Activated CD4-positive, CD25-positive, alpha-beta regulatory T cell treated with anti-CD3 and anti-CD28 coated beads, Interleukin-2, amount 50 U/mL, for 72 hours (primary cell): ENCODE measurements at regions not wholly inside any gene's neighbourhood (a gene's known extent, or its start where the extent isn't known, plus 50 kb on each side); places are given as distances from the start of the nearest gene placed in this dataset.

ENCODE experiments used
- DNase-seq: peaks from one replicate; pipeline ENCODE4 v3.0.0; 2021

- DNase-seq: no peak
Observed at GRCh38 chr10:44435196-44435595, 50.3 kb upstream of the CXCL12 start.

GRCh38 chr10:44436240-44436639, 51.3 kb upstream of the CXCL12 start:
- DNase-seq: no peak

DNA sequence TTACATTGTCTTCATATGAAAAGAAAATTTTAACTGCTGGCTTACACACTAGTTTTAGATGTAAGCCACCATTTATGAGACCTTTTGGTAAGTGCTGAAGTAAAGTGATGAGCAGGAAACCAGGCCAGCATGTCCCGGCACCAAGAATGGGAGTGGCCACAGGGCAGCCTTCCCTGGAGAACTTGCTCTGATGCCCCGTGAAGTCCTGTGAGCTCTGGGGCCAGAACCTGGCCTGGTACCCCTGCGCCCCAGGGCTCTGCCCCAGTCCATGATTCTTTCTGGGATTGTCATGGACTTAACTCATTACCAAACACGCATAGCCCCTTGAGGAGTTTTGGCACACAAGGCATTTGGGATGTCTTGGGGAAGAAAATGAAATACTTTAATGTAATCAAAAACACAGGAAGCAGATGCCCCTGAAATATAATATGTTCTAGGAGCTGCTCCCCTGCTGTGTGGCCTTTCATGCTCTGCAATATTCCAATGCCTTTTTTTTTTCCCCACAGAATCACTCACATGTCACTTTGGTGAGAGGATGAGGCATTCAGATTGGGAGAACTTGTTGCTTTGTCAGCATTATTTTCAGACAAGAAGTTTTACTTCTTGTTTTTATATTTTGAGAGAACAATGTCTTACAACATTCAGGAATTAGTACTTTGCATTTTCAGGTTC, 53.1 kb upstream of the CXCL12 start:
- no peak for DNase-seq

GRCh38 chr10:44439239-44439957, 54.5 kb upstream of the CXCL12 start:
- DNase-seq: no peak

GRCh38 chr10:44439958-44440244, 55.0 kb upstream of the CXCL12 start:
- DNase-seq: no peak

GRCh38 chr10:44457259-44457658, 72.4 kb upstream of the CXCL12 start:
- no peak for DNase-seq

DNA sequence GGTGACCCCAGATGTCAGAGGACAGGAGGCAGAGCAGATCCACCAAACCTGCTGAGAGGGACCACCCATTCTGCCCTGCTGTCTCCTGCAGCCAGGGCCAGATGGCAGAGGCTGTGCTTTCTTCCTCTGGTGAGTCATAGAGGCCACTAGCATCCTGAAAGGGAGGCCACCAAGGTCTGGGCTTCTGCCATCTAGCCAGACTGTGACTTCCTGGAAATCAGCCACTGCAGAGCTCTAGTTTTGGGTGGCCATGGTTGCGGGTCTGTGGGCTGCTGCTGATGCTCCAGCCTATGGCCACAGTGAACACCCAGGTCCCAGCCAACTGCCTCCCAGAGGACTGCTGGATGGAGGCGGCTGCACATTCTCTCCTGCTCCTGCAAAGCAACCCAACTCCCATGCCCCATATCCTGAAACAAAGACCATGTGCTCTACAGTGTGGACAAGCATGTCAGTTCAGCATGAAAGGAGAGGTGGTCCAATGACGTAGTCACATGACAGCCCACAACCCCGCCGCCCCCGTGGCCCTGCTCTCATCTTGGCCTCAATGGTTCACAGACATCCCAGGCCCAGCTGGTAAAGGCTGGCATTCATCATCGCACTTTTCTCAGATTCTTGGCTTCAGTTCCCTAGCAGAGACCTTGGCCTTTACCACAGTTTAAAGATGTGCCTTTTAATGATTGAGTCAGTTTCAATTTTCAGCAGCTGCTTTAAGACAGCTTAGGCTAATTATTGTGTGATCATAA, 73.9 kb upstream of the CXCL12 start:
- DNase-seq: no peak

GRCh38 chr10:44459671-44460070, 74.8 kb upstream of the CXCL12 start:
- DNase-seq: no peak

GRCh38 chr10:44460416-44460815, 75.5 kb upstream of the CXCL12 start:
- DNase-seq: no peak

- no peak for DNase-seq
Observed at GRCh38 chr10:44462338-44462914, 77.5 kb upstream of the CXCL12 start.

DNA sequence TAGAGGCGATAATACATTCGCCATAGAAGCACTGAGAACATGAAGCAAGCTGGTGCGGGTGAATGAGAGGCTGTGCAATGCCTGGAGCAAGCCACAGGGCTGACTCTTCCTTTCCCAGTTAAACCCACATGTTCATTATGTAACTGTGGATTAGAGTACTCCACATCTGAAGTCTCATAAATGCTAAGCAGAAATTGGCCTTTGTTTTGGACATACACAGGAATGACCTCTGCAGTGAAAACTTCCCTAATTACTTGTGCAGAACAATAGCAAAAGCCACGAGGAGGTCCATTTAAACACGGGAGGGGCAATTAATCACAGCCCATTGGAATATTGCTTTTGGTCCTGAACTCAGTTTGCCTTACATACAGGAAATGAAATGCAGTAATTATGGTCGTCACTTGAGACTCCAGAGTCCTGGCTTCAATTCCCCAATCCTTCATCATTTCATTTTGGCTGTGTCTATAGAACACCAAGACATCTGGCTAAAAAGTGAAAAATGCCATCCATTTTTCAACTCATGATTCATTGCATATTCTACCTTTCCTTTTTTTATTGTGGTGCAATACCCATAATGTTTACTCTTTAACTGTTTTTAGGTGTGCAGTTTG, 78.7 kb upstream of the CXCL12 start:
- DNase-seq: no peak

GRCh38 chr10:44464503-44464902, 79.6 kb upstream of the CXCL12 start:
- no peak for DNase-seq

- no peak for DNase-seq
Observed at GRCh38 chr10:44465401-44466115, 80.7 kb upstream of the CXCL12 start.

DNA sequence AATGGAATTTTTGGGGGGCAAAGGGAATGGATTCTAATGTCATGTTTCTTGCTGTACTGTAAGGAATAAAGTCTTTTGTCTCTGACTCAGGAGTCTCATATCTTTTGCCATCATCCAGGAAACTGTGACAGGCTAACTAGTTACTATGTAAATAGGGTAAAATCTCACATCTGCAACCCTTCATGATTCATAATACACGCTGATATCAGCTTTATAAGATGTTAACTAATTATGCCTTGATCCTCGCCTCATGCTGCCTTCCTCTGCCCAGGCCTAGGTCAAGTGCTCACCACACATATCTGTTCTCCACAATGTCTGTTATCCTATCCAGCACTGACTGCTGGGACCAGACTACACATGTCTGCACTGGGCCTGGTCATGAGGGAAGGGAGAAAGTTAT, 81.3 kb upstream of the CXCL12 start:
- DNase-seq: no peak

GRCh38 chr10:44467090-44467489, 82.2 kb upstream of the CXCL12 start:
- DNase-seq: no peak

GRCh38 chr10:44467900-44468299, 83.0 kb upstream of the CXCL12 start:
- DNase-seq: no peak

- DNase-seq: no peak
Observed at GRCh38 chr10:44468525-44468924, 83.6 kb upstream of the CXCL12 start.

DNA sequence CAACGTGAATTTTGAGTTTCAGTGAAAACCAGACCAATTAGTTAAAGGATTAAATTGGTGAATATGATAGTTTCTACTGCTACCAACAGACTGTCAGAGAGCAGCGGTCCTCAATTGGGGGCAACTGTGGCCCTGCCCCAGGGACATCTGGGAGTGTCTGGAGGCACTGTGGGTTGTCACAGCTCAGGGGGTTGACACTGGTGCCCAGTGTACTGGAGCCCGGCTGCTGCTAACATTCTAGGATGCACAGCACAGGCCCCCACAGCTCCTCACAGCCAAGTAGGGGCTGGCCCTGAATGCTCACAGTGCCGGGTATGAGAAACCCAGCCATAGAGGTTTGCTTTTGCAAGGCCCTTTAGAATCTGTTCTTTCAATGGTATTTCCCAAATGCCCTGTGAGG, 84.1 kb upstream of the CXCL12 start:
- DNase-seq: no peak

DNA sequence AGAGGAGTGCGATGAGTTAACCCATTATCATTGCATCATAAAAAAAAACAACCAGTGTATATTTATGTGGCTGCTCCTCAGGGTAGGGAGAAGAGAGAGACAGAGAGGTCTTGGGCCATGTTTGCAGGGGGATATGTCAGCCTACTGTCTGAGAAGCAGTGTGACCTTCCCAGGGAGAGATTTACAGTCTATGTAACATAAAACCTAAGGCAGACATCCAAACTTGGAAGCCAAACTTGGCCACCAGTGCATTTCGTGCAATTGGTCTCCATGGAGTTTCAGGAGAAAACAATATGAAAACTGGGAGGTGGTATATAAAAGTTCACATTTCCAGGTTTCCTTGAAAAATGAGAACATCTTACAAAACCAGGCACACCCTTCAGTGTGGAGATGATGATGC, 85.9 kb upstream of the CXCL12 start:
- no peak for DNase-seq

DNA sequence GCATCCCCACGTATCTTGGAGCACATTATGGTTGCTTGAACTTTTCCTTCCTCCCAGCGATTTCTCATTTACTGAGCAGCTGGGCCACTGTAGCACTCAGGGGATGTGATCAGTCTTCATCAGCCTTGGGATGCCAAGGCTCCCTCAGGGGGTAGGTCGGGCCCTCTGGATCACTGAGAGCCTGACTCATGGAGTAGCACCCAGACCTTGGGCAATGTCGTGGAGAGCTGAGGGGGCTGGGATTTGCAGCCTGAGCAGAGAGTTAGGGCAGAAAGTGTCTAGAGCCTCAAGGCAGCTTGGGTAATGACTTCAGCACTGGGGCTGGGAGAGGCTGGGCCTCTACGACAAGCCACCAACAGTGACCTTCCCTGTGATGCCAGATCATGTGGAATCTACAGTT, 86.5 kb upstream of the CXCL12 start:
- DNase-seq: no peak

DNA sequence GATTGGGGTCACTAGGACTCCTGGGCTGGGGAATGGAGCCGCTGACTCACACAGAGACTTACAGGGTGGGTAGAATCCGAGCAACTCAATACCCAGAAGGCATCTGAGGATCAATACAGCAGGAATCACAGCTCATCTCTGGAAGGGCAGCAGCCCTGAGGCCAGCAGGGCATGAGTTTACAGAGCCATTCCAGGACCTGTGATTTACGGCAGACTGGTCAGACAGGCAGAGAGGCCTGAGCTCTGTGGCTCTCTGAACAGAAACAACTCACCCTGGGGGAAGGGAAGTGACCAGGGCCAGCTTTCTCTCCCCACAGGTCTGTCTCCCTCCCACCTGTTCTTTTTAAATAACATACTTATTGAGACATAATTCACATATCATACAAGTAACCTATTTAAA, 88.2 kb upstream of the CXCL12 start:
- no peak for DNase-seq

GRCh38 chr10:44476409-44477045, 91.6 kb upstream of the CXCL12 start:
- DNase-seq: no peak
